ENCODE measurements at regions not wholly inside any gene's neighbourhood (a gene's known extent, or its start where the extent isn't known, plus 50 kb on each side); places are given as distances from the start of the nearest gene placed in this dataset.

- DNase-seq, result no peak
These were observed 128.8 kb upstream of the DLX2 start for GRCh38 chr2:172231508-172231907.

GRCh38 chr2:172232708-172233396 is 130.2 kb upstream of the DLX2 start:
- DNase-seq, result no peak

- DNase-seq, result no peak
These were observed 131.5 kb upstream of the DLX2 start for GRCh38 chr2:172233987-172234715.

- no peak for DNase-seq
These were observed 132.3 kb upstream of the DLX2 start for GRCh38 chr2:172234716-172235691.

- DNase-seq, result no peak
These were observed 137.4 kb upstream of the DLX2 start for GRCh38 chr2:172239944-172240590.

- no peak for DNase-seq
These were observed 138.5 kb upstream of the DLX2 start for GRCh38 chr2:172241222-172241621.

- DNase-seq, result no peak
These were observed 139.8 kb upstream of the DLX2 start for GRCh38 chr2:172242471-172242870.

GRCh38 chr2:172242961-172243360 is 140.3 kb upstream of the DLX2 start:
- DNase-seq, result no peak

- no peak for DNase-seq
These were observed 141.9 kb upstream of the DLX2 start for GRCh38 chr2:172244419-172245130.

GRCh38 chr2:172246649-172247048 is 143.9 kb upstream of the DLX2 start:
- no peak for DNase-seq

GRCh38 chr2:172247203-172247602 is 144.5 kb upstream of the DLX2 start:
- DNase-seq, result no peak

GRCh38 chr2:172248381-172248780 is 145.7 kb upstream of the DLX2 start:
- DNase-seq, result no peak

- DNase-seq, result no peak
These were observed 146.1 kb upstream of the DLX2 start for GRCh38 chr2:172248785-172249187.

- no peak for DNase-seq
These were observed 146.6 kb upstream of the DLX2 start for GRCh38 chr2:172249334-172249733.

- DNase-seq, result no peak
These were observed 147.3 kb upstream of the DLX2 start for GRCh38 chr2:172249986-172250385.

GRCh38 chr2:172251231-172251630 is 148.5 kb upstream of the DLX2 start:
- DNase-seq, result no peak

GRCh38 chr2:172252154-172252553 is 149.5 kb upstream of the DLX2 start:
- DNase-seq, result no peak

GRCh38 chr2:172253190-172254052 is 150.7 kb upstream of the DLX2 start:
- no peak for DNase-seq

- no peak for DNase-seq
These were observed 154.2 kb upstream of the DLX2 start for GRCh38 chr2:172256886-172257285.

- DNase-seq, result no peak
These were observed 157.1 kb upstream of the DLX2 start for GRCh38 chr2:172259827-172260226.

GRCh38 chr2:172260336-172260735 is 157.6 kb upstream of the DLX2 start:
- DNase-seq, result no peak
